Thyroid gland (tissue), 4 donors: ENCODE measurements at regions not wholly inside any gene's neighbourhood (a gene's known extent, or its start where the extent isn't known, plus 50 kb on each side); places are given as distances from the start of the nearest gene placed in this dataset.
"Not testable (repeated sequence)": the region's sequence is repeated elsewhere in the genome, so short reads cannot be mapped to it uniquely, and the experiment has no call there.

ENCODE experiments used
- DNase-seq, 2 donors: peaks; one replicate each; pipeline ENCODE4 v3.0.0-alpha.2; 2019
- H3K27ac ChIP-seq, 3 donors: fragments of 200-600 bp; sonication (generic); 1 replicate in 2 of 3; 2 replicates in 1 of 3; pipeline ENCODE4 v1.5.1; 2016 to 2019; ENCODE audit warnings: mild to moderate bottlenecking in 1 of 3, moderate library complexity in 1 of 3
- H3K27me3 ChIP-seq: fragments of 200-600 bp; sonication (generic); one replicate; pipeline ENCODE4 v1.5.1; 2019
- H3K36me3 ChIP-seq, 2 donors: fragments of 200-600 bp; sonication (generic); one replicate each; pipeline ENCODE4 v1.5.1; 2016 to 2019
- H3K4me1 ChIP-seq, 2 donors: fragments of 200-600 bp; sonication (generic); one replicate each; pipeline ENCODE4 v1.5.1; 2017 to 2019
- H3K4me3 ChIP-seq, 3 donors: fragments of 200-600 bp; sonication (generic); replicated peaks in 1 of 3; 1 replicate in 2 of 3; 2 replicates in 1 of 3; pipeline ENCODE4 v1.5.1; 2016; ENCODE audit warnings: mild to moderate bottlenecking in 1 of 3
- H3K9me3 ChIP-seq: fragments of 200-600 bp; sonication (generic); one replicate; pipeline ENCODE4 v1.5.1; 2017
- POLR2A ChIP-seq, 2 donors: fragments of 450-650 bp; IDR thresholded peaks; one replicate each; pipeline ENCODE4 v1.6.1; 2017; ENCODE audit warnings: antibody characterized with exemption in 2 of 2, mild to moderate bottlenecking in 2 of 2, moderate library complexity in 1 of 2
- WGBS, 2 donors: methylation state at CpG; one replicate each; pipeline ENCODE4 v1.1.5; 2017; 5-methylcytosine and 5-hydroxymethylcytosine counted together
- intact Hi-C: fragments of 100-400 bp; cut with DNase I; formaldehyde crosslinking; loops from one replicate; pipeline ENCODE4 v1.15.1; 2023
- TF ChIP-seq, protein P1 (sequence below), 6 experiments: fragments of 200-600 bp in 3 of 6; fragments of 450-650 bp in 3 of 6; sonication (generic) in 3 of 6; IDR thresholded peaks; one replicate each; pipeline ENCODE4 v1.5.1; 2016 to 2019; ENCODE audit warnings: antibody characterized with exemption in 6 of 6, mild to moderate bottlenecking in 2 of 6, inconsistent platforms in 1 of 6, moderate library complexity in 1 of 6

DNA sequence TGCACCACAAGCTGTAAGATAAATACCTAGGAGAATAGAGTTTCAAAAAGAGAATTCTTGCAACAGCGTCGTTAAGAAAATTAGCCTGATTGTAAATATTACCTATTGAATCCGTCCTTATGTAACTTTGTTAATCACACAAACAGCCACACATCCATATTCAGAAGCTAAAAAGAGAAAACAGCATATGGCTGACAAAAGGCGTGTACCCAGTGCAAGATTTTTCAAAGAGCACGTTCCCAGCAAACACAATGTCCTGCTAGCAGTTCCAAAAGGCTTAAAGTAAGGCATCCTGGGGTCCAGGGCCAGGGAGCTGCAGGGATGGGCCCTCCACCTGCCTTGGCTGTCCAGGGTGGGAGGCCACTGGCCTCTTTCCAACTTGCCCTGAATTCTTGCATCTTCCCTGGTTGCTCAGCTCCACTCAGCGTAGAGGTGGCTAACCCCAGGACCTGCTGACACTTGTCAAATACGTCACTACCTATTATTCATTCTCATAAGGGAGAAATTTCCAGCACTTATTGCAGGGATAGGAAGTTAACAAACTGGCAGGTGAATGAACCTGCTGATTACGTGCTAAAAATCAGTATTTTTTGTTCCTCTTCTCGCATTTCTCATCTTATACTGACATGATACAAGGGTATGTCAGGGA lies 102.1 kb upstream of the NEDD4L start:
- H3K4me3 ChIP-seq: no peak overlapping the region
- H3K27me3 ChIP-seq: no peaks in the 10 kb centered on the region
- DNase-seq: no peak
- WGBS, 2 donors: 92% methylated on average over 9 of the region's 9 CpGs
- H3K9me3 ChIP-seq: no peaks in the 10 kb centered on the region
- no peak overlapping the region for H3K27ac ChIP-seq
- intact Hi-C loops: no loop called here
- no peak for TF ChIP-seq POLR2A (IDR thresholded peaks at IDR 0.05)
- TF ChIP-seq, protein P1, sequence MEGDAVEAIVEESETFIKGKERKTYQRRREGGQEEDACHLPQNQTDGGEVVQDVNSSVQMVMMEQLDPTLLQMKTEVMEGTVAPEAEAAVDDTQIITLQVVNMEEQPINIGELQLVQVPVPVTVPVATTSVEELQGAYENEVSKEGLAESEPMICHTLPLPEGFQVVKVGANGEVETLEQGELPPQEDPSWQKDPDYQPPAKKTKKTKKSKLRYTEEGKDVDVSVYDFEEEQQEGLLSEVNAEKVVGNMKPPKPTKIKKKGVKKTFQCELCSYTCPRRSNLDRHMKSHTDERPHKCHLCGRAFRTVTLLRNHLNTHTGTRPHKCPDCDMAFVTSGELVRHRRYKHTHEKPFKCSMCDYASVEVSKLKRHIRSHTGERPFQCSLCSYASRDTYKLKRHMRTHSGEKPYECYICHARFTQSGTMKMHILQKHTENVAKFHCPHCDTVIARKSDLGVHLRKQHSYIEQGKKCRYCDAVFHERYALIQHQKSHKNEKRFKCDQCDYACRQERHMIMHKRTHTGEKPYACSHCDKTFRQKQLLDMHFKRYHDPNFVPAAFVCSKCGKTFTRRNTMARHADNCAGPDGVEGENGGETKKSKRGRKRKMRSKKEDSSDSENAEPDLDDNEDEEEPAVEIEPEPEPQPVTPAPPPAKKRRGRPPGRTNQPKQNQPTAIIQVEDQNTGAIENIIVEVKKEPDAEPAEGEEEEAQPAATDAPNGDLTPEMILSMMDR (IDR thresholded peaks at IDR 0.05): no peak
- no peaks in the 10 kb centered on the region for H3K4me1 ChIP-seq
- H3K36me3 ChIP-seq: no peaks in the 10 kb centered on the region

DNA sequence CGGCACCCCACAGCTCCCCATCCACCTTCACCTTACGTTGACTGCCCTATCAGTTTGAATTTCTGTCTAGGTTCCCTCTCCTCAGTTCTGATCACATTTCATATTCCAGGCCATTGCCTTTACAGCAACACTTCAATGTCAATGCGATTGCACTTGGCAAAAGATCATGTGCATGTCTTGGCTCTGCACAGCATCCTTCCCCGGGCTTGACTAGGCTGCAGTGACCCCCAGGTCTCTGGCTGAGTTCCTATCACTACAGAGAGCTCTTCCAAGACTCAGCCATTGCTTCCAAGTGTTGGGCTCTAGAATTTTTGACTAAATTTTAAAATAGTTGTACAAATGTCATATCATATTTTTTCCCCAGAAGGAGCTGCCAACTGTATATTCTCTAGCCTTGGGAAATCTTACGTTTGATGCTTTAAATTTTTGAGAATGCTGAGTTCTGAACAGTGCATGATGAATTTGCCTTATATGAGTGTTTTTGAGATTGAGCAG lies 103.8 kb upstream of the NEDD4L start:
- Histone ChIP-seq H3K27me3 (no peaks in the 10 kb centered on the region), H3K27ac (no peak overlapping the region), H3K9me3 (no peaks in the 10 kb centered on the region), H3K36me3 (no peaks in the 10 kb centered on the region), H3K4me3 (no peak overlapping the region), H3K4me1 (no peaks in the 10 kb centered on the region)
- DNase-seq: no peak
- intact Hi-C loops: no loop called here
- TF ChIP-seq POLR2A (IDR thresholded peaks at IDR 0.05): no peak
- TF ChIP-seq, protein P1 (IDR thresholded peaks at IDR 0.05): no peak
- 58 to 67% methylated on average over 5 of the region's 5 CpGs for WGBS, 2 donors

DNA sequence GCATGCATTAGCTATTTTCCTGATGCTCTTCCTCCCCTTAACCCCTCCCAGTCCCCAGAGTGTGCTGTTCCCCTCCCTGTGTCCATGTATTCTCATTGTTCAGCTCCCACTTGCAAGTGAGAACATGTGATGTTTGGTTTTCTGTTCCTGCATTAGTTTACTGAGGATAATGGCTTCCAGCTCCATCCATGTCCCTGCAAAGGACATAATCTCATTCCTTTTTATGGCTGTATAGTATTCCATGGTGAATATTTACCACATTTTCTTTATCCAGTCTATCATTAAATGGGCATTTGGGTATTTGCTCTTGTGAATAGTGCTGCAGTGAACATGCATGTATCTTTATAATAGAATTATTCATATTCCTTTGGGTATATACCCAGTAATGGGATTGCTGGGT lies 109.7 kb upstream of the NEDD4L start:
- H3K4me1 ChIP-seq, H3K9me3 ChIP-seq, DNase-seq, H3K36me3 ChIP-seq, H3K27ac ChIP-seq, H3K4me3 ChIP-seq, intact Hi-C loops, H3K27me3 ChIP-seq: not testable (repeated sequence)

DNA sequence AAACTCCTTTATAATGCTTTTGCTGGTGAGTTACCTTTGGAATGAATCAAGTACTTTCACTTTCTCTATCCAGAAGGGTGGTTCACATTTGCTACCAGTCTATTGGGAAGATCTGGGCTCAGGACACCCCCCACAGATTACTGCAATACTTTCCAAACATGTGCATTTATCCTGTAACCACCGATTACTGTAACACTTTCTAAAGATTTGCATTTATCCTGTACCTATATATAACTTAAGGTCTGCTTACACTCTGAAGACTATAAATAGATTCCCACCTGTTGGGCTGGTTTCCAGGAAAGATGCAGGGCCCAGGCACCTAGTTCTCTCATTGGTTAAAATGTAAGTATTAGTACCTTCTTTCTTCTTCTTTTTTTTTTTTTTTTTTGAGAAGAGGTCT lies 113.0 kb upstream of the NEDD4L start:
- no peak overlapping the region for H3K4me3 ChIP-seq
- no peak for TF ChIP-seq POLR2A (IDR thresholded peaks at IDR 0.05)
- TF ChIP-seq, protein P1 (IDR thresholded peaks at IDR 0.05): no peak
- H3K4me1 ChIP-seq: peaks cover 5 to 7% of the 10 kb centered on the region in 2 donors
- no peaks in the 10 kb centered on the region for H3K36me3 ChIP-seq
- DNase-seq: no peak
- H3K9me3 ChIP-seq: no peaks in the 10 kb centered on the region
- intact Hi-C loops: no loop called here
- no peak overlapping the region for H3K27ac ChIP-seq
- H3K27me3 ChIP-seq: no peaks in the 10 kb centered on the region
- WGBS, 2 donors: 53 to 64% methylated on average over 1 of the region's 1 CpG

DNA sequence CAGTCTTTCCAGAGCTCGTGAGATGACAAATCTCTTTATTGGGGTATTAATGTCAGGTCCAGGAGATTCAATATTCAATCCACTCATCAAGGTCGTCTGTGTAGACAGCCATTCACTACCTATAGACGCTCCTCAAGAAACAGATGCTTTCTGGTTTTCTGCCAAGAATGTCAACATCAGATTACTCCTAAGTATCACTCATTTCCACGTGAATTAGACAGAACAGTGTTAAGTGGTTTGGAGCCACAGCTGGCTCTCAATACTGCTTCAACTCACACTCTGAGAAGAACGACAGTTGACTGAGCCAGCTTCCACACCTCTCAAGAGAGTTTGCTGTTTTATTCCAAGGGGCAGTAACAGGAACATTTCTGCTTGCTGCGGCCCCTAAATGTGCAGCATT lies 113.5 kb upstream of the NEDD4L start:
- 37 to 43% methylated on average over 6 of the region's 6 CpGs for WGBS, 2 donors
- Histone ChIP-seq H3K4me1 (peaks cover 6 to 7% of the 10 kb centered on the region in 2 donors), H3K27me3 (no peaks in the 10 kb centered on the region), H3K4me3 (no peak overlapping the region), H3K9me3 (no peaks in the 10 kb centered on the region), H3K36me3 (no peaks in the 10 kb centered on the region), H3K27ac (no peak overlapping the region)
- intact Hi-C loops: no loop called here
- TF ChIP-seq, protein P1 (IDR thresholded peaks at IDR 0.05): no peak
- TF ChIP-seq POLR2A (IDR thresholded peaks at IDR 0.05): no peak
- no peak for DNase-seq
